SK-N-SH treated with all-trans-retinoic acid at 6 μM for 48 hours (cell line): ENCODE measurements at regions not wholly inside any gene's neighbourhood (a gene's known extent, or its start where the extent isn't known, plus 50 kb on each side); places are given as distances from the start of the nearest gene placed in this dataset.

Source experiments
- ATAC-seq: fragments of 200-7000 bp; cut with Tn5 transposase; 3 replicates; pipeline ENCODE4 v1.9.1; 2020; ENCODE audit warnings: mild to moderate bottlenecking, moderate library complexity
- ARNTL ChIP-seq: fragments of 450-650 bp; formaldehyde crosslinking; IDR thresholded peaks from 2 replicates; pipeline ENCODE4 v1.5.0; 2020; ENCODE audit warnings: low read depth, mild to moderate bottlenecking, moderate library complexity, borderline replicate concordance
- BACH2 ChIP-seq: fragments of 250-450 bp; sonication (Bioruptor Pico); IDR thresholded peaks from 2 replicates; pipeline ENCODE4 v1.9.0; 2021; ENCODE audit warnings: mild to moderate bottlenecking, borderline replicate concordance
- CSDC2 ChIP-seq: fragments of 250-450 bp; sonication (Bioruptor Pico); IDR thresholded peaks from 2 replicates; pipeline ENCODE4 v1.5.0; 2020; ENCODE audit warnings: mild to moderate bottlenecking, moderate library complexity
- ESRRG ChIP-seq: fragments of 250-450 bp; sonication (Bioruptor Pico); IDR thresholded peaks from 2 replicates; pipeline ENCODE4 v1.6.1; 2021; ENCODE audit warnings: mild to moderate bottlenecking
- GLIS3 ChIP-seq: fragments of 250-450 bp; sonication (Bioruptor Pico); IDR thresholded peaks from 2 replicates; pipeline ENCODE4 v1.5.0; 2020; ENCODE audit warnings: mild to moderate bottlenecking, moderate library complexity
- ISL1 ChIP-seq: fragments of 250-450 bp; sonication (Bioruptor Pico); IDR thresholded peaks from 2 replicates; pipeline ENCODE4 v2.1.2; 2022; ENCODE audit warnings: mild to moderate bottlenecking, moderate library complexity
- OSR1 ChIP-seq: fragments of 250-450 bp; sonication (Bioruptor Pico); IDR thresholded peaks from 2 replicates; pipeline ENCODE4 v1.8.0; 2022; ENCODE audit warnings: moderate library complexity, mild to moderate bottlenecking, inconsistent platforms
- PPARA ChIP-seq: fragments of 250-450 bp; sonication (Bioruptor Pico); IDR thresholded peaks from 2 replicates; pipeline ENCODE4 v1.5.0; 2020; ENCODE audit warnings: mild to moderate bottlenecking, borderline replicate concordance
- RARB ChIP-seq: fragments of 250-450 bp; sonication (Bioruptor Pico); IDR thresholded peaks from 2 replicates; pipeline ENCODE4 v1.8.0; 2021; ENCODE audit warnings: mild to moderate bottlenecking, moderate library complexity
- SNAI2 ChIP-seq: fragments of 250-450 bp; sonication (Bioruptor Pico); IDR thresholded peaks from 2 replicates; pipeline ENCODE4 v1.5.0; 2020; ENCODE audit warnings: mild to moderate bottlenecking, moderate library complexity
- TCF4 ChIP-seq: fragments of 250-450 bp; sonication (Bioruptor Pico); IDR thresholded peaks from 2 replicates; pipeline ENCODE4 v1.8.0; 2021; ENCODE audit warnings: mild to moderate bottlenecking, moderate library complexity, borderline replicate concordance
- ZC3H10 ChIP-seq: fragments of 250-450 bp; sonication (Bioruptor Pico); IDR thresholded peaks from 2 replicates; pipeline ENCODE4 v1.5.1; 2021; ENCODE audit warnings: mild to moderate bottlenecking, moderate library complexity
- ZFP3 ChIP-seq: fragments of 250-450 bp; sonication (Bioruptor Pico); IDR thresholded peaks from 2 replicates; pipeline ENCODE4 v1.5.0; 2020; ENCODE audit warnings: mild to moderate bottlenecking, moderate library complexity
- ZNF565 ChIP-seq: fragments of 450-650 bp; formaldehyde crosslinking; conservative IDR thresholded peaks from 2 replicates; pipeline ENCODE4 v1.5.0; 2020; ENCODE audit warnings: low read depth, mild to moderate bottlenecking, moderate library complexity
- ZNF70 ChIP-seq: fragments of 450-650 bp; formaldehyde crosslinking; IDR thresholded peaks from 2 replicates; pipeline ENCODE4 v1.5.0; 2020; ENCODE audit warnings: mild to moderate bottlenecking, moderate library complexity
- ZNF8 ChIP-seq: fragments of 450-650 bp; formaldehyde crosslinking; IDR thresholded peaks from 2 replicates; pipeline ENCODE4 v1.5.0; 2020; ENCODE audit warnings: mild to moderate bottlenecking, moderate library complexity
- TF ChIP-seq, protein P1 (sequence below): fragments of 250-450 bp; sonication (Bioruptor Pico); IDR thresholded peaks from 2 replicates; pipeline ENCODE4 v1.5.0; 2020; ENCODE audit warnings: mild to moderate bottlenecking, moderate library complexity
- TF ChIP-seq, protein P2 (sequence below): fragments of 250-450 bp; sonication (Bioruptor Pico); IDR thresholded peaks from 2 replicates; pipeline ENCODE4 v1.5.1; 2020; ENCODE audit warnings: low read depth, mild to moderate bottlenecking, moderate library complexity
- TF ChIP-seq, protein P3 (sequence below): fragments of 250-450 bp; sonication (Bioruptor Pico); IDR thresholded peaks from 2 replicates; pipeline ENCODE4 v1.8.0; 2021; ENCODE audit warnings: low read depth, mild to moderate bottlenecking, moderate library complexity, borderline replicate concordance
- TF ChIP-seq, protein P4 (sequence below): fragments of 250-450 bp; sonication (Bioruptor Pico); IDR thresholded peaks from 2 replicates; pipeline ENCODE4 v1.8.0; 2020; ENCODE audit warnings: mild to moderate bottlenecking, moderate library complexity, borderline replicate concordance

DNA sequence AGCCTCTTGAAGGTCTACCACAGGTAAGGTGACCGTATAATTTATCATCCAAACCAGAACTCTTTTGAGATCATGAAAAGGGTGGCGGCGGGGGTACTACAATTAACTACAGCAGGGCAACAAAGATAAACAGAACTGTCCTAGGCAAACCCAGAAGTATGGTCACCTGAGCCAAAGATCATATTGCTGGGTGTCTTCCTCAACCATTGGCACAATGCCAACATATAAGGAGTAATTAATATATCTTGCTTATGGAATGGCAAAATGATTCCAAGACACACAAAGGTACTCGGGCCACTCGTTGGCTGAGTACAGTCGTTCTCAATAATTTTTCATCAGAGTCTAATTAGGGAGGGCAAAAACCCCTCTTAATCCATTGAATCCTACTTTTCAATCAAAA lies 273.3 kb downstream of the QDPR start:
- TF ChIP-seq, protein P1, sequence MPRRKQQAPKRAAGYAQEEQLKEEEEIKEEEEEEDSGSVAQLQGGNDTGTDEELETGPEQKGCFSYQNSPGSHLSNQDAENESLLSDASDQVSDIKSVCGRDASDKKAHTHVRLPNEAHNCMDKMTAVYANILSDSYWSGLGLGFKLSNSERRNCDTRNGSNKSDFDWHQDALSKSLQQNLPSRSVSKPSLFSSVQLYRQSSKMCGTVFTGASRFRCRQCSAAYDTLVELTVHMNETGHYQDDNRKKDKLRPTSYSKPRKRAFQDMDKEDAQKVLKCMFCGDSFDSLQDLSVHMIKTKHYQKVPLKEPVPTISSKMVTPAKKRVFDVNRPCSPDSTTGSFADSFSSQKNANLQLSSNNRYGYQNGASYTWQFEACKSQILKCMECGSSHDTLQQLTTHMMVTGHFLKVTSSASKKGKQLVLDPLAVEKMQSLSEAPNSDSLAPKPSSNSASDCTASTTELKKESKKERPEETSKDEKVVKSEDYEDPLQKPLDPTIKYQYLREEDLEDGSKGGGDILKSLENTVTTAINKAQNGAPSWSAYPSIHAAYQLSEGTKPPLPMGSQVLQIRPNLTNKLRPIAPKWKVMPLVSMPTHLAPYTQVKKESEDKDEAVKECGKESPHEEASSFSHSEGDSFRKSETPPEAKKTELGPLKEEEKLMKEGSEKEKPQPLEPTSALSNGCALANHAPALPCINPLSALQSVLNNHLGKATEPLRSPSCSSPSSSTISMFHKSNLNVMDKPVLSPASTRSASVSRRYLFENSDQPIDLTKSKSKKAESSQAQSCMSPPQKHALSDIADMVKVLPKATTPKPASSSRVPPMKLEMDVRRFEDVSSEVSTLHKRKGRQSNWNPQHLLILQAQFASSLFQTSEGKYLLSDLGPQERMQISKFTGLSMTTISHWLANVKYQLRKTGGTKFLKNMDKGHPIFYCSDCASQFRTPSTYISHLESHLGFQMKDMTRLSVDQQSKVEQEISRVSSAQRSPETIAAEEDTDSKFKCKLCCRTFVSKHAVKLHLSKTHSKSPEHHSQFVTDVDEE (CRISPR knock-in tag) = no peak
- TF ChIP-seq ZFP3 (no peak), TCF4 (CRISPR knock-in tag) (no peak), ZC3H10 (no peak), RARB (CRISPR knock-in tag) (no peak), SNAI2 (CRISPR knock-in tag) (no peak), GLIS3 (no peak), ESRRG (no peak), ZNF565 (CRISPR knock-in tag) (no peak), ZNF70 (CRISPR knock-in tag) (no peak), ZNF8 (CRISPR knock-in tag) (no peak), BACH2 (CRISPR knock-in tag) (no peak), OSR1 (CRISPR knock-in tag) (no peak), ARNTL (no peak), ISL1 (no peak), CSDC2 (CRISPR knock-in tag) (no peak), PPARA (CRISPR knock-in tag) (no peak)
- TF ChIP-seq, protein P2, sequence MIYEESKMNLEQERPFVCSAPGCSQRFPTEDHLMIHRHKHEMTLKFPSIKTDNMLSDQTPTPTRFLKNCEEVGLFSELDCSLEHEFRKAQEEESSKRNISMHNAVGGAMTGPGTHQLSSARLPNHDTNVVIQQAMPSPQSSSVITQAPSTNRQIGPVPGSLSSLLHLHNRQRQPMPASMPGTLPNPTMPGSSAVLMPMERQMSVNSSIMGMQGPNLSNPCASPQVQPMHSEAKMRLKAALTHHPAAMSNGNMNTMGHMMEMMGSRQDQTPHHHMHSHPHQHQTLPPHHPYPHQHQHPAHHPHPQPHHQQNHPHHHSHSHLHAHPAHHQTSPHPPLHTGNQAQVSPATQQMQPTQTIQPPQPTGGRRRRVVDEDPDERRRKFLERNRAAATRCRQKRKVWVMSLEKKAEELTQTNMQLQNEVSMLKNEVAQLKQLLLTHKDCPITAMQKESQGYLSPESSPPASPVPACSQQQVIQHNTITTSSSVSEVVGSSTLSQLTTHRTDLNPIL (CRISPR knock-in tag) = no peak
- TF ChIP-seq, protein P3, sequence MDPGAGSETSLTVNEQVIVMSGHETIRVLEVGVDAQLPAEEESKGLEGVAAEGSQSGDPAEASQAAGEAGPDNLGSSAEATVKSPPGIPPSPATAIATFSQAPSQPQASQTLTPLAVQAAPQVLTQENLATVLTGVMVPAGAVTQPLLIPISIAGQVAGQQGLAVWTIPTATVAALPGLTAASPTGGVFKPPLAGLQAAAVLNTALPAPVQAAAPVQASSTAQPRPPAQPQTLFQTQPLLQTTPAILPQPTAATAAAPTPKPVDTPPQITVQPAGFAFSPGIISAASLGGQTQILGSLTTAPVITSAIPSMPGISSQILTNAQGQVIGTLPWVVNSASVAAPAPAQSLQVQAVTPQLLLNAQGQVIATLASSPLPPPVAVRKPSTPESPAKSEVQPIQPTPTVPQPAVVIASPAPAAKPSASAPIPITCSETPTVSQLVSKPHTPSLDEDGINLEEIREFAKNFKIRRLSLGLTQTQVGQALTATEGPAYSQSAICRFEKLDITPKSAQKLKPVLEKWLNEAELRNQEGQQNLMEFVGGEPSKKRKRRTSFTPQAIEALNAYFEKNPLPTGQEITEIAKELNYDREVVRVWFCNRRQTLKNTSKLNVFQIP (CRISPR knock-in tag) = no peak
- TF ChIP-seq, protein P4, sequence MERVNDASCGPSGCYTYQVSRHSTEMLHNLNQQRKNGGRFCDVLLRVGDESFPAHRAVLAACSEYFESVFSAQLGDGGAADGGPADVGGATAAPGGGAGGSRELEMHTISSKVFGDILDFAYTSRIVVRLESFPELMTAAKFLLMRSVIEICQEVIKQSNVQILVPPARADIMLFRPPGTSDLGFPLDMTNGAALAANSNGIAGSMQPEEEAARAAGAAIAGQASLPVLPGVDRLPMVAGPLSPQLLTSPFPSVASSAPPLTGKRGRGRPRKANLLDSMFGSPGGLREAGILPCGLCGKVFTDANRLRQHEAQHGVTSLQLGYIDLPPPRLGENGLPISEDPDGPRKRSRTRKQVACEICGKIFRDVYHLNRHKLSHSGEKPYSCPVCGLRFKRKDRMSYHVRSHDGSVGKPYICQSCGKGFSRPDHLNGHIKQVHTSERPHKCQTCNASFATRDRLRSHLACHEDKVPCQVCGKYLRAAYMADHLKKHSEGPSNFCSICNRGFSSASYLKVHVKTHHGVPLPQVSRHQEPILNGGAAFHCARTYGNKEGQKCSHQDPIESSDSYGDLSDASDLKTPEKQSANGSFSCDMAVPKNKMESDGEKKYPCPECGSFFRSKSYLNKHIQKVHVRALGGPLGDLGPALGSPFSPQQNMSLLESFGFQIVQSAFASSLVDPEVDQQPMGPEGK = no peak
- ATAC-seq = no peak

DNA sequence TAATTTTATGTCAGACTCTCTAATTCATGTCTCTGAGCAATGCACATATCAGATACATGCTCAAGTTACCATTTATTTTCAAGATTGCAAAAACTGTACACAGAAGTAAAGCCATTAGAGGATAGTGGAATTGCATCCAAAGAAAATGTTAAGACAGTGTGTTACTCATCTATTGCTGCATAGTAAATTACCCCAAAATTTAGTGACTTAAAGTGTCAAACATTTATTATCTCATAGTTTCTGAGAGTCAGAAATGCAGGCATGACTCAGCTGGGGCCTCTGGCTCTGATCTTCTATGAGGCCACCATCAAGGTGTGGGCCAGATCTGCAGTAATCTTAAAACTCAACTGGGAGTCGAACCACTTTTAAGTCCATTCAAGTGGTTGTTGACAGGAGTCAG lies 275.2 kb downstream of the QDPR start:
- TF ChIP-seq ZNF565 (CRISPR knock-in tag) (no peak), ISL1 (peak; percentile 13; the same call in 1 of the 2 replicates)
- no peak; the same call in 1 of the 3 replicates for ATAC-seq

DNA sequence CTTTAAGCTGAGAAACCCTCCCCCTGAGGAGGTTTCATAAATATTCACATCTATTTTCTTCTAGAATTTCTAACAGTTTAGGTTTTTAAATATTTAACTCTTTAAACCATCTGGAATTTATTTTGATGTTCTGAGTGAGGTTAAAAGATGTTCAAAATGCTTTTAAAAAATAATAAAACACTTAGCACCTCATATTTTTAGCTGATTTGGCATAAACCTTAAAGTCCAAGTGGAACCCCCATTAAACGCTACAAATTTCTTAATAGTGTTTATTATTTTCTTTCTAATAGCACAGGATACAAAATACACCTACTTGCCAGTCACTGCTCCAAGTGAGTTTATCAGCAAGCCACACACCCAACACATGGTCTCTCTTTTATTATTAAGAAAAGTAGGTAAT lies 277.2 kb downstream of the QDPR start:
- ATAC-seq = no peak
- TF ChIP-seq PPARA (CRISPR knock-in tag) = no peak
- TF ChIP-seq CSDC2 (CRISPR knock-in tag) = no peak
- no peak for TF ChIP-seq ISL1
- TF ChIP-seq ZNF70 (CRISPR knock-in tag) = no peak
- no peak for TF ChIP-seq BACH2 (CRISPR knock-in tag)

DNA sequence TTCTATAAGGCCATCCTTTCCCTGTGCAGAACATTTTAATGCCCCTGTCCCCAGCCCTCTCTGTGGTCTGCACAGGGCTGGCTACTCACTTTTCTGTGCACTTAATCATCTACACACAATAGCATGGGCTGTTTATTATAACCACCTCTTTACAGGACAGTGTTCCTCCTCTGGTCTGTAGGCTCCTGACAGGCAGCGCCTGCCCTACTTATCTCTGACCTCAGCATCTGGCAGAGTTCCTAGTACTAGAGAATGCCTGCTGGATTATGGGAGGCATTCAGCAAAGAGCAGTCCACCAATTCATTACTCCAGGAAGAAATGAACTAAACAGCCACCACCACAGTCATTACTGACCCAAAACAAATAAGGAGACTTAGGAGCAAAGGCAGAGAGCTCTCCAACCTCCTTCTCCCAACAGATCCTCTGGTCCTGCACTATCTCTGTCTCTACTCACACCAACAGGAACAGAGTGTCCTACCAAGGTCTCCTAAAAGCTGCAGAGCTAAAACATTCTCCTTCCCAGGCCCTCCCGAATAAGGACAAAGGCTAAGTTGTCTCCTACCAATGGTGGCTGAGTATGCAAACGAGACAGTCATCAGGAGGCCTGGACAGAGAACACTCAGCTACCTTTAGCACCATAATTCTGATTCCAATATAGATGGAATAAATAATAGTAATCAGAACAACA lies 279.2 kb downstream of the QDPR start:
- ATAC-seq = peak; percentile 98
- TF ChIP-seq ZNF70 (CRISPR knock-in tag) = peak; percentile 44; the same call in 1 of the 2 replicates
- TF ChIP-seq, protein P3 (CRISPR knock-in tag) = no peak
- TF ChIP-seq GLIS3 = no peak
- TF ChIP-seq ZNF8 (CRISPR knock-in tag) = no peak
- TF ChIP-seq PPARA (CRISPR knock-in tag) = no peak
- no peak for TF ChIP-seq OSR1 (CRISPR knock-in tag)
- TF ChIP-seq, protein P2 (CRISPR knock-in tag) = no peak
- no peak for TF ChIP-seq RARB (CRISPR knock-in tag)
- peak; percentile 78 for TF ChIP-seq ZFP3

DNA sequence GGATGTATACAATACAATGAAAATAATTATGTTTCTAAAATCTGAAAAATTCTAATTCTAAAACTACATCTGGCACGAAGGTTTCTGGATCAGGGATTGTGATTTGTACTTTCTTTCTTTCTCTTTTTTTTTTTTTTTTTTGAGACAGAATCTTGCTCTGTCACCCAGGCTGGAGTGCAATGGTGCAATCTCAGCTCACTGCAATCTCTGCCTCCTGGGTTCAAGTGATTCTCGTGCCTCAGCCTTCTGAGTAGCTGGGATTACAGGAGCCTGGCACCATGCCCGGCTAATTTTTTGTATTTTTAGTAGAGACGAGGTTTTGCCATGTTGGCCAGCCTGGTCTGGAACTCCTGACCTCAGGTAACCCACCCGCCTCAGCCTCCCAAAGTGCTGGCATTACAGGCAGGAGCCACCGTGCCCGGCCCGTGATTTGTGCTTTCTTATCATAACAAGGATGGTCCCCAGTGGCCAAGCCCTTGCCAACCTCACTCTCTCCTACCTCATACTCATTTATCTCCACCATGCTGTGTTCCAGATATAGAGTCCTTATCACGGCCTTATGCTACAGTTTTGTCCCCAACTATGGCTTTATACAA lies 279.9 kb downstream of the QDPR start:
- peak; percentile 42 for ATAC-seq
